ENCODE measurements at regions not wholly inside any gene's neighbourhood (a gene's known extent, or its start where the extent isn't known, plus 50 kb on each side); places are given as distances from the start of the nearest gene placed in this dataset.

DNA sequence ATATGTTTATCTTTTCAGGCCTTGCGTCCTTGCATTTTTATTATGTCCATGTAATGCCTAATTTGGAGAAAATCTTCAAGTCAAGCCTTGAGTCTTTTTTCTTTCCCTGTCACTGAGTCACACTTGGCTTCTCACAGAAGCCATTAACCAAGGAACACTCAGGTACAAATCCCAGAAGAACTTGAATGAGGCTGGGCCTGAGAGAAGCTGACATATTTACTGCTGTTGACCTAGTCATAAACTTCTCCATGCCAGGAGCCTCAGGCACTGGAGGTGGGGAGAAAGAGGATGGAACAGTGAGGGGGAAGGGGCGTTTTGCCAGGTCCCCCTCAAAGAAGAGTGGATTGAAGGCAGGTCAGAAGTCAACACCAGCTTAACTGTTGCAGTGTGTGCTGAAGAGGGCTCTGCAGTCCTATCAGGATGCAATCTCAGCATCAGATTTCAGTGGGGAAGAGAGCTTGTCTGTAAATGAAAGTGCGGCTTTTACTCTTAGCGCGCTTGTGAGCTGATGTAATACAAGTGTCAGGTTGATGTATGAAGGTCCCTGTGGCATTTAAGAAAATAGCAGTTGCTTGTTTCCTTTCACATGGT is 526.0 kb downstream of the ETS1 start:
- Histone ChIP-seq H3F3A (replicated peaks; ENCODE audit: insufficient read depth) (no peaks in the 10 kb centered on the region), H3K79me2 (ENCODE audit: insufficient read depth) (no peaks in the 10 kb centered on the region), H3K4me2 (no peak overlapping the region), H3K27me3 (ENCODE audit: insufficient read depth) (no peaks in the 10 kb centered on the region), H2AFZ (ENCODE audit: low read depth) (no peak overlapping the region), H3K27ac (ENCODE audit: low read depth in 2 of 2, low read length in 1 of 2) (peak overlapping the region; percentile 51 to 60; a peak in 3 of 4 replicates), H3K4me3 (ENCODE audit: low read depth in 2 of 2, low read length in 1 of 2) (no peak overlapping the region), H3K9me2 (no peaks in the 10 kb centered on the region), H3K4me1 (ENCODE audit: control insufficient read depth in 1 of 2, insufficient read depth in 2 of 2, low read depth in 1 of 2, low read length in 1 of 2) (peaks cover 0 to 3% of the 10 kb centered on the region in 2 experiments; a peak in 1 of 4 replicates), H4K20me1 (ENCODE audit: insufficient read depth) (no peaks in the 10 kb centered on the region), H3K9ac (no peak overlapping the region), H3K36me3 (replicated peaks in 1 of 2; ENCODE audit: control insufficient read depth in 1 of 2, insufficient read depth in 2 of 2, low read length in 1 of 2) (no peaks in the 10 kb centered on the region), H3K9me3 (no peaks in the 10 kb centered on the region)
- POLR2A ChIA-PET, result no interaction called here
- 49% methylated on average over 5 of the region's 5 CpGs for WGBS (ENCODE audit: low lambda C conversion rate)
- CTCF ChIA-PET, result interaction anchor here (0.7 to 1.0 kb wide), 3 partner anchors 10 to 1145 kb away, joined by 3 to 5 read pairs (median 3); no protein-coding TSS in a partner anchor
- peak; percentile 68; the same call in 1 of the 2 replicates for TF ChIP-seq TEAD4 (IDR thresholded peaks at IDR 0.05; ENCODE audit: borderline replicate concordance, insufficient read depth)
- TF ChIP-seq CHD2 (IDR thresholded peaks at IDR 0.05; ENCODE audit: low read length, partially characterized antibody), result no peak
- no peak for TF ChIP-seq EZH2phosphoT487 (IDR thresholded peaks at IDR 0.05; ENCODE audit: borderline replicate concordance, low read depth)
- no peak for TF ChIP-seq MXI1 (IDR thresholded peaks at IDR 0.05; ENCODE audit: low read depth, low read length)
- peak; percentile 73 for TF ChIP-seq TCF12 (IDR thresholded peaks at IDR 0.05)
- TF ChIP-seq PBX3 (IDR thresholded peaks at IDR 0.05), result peak; percentile 80
- TF ChIP-seq SIN3A (IDR thresholded peaks at IDR 0.05; ENCODE audit: borderline replicate concordance, low read depth, low read length), result 0 out of 2 replicates have a peak, but pooled peaks have one; percentile 24
- TF ChIP-seq POLR2AphosphoS5 (IDR thresholded peaks at IDR 0.05; ENCODE audit: low read depth, low read length), result no peak
- TF ChIP-seq, protein P1, sequence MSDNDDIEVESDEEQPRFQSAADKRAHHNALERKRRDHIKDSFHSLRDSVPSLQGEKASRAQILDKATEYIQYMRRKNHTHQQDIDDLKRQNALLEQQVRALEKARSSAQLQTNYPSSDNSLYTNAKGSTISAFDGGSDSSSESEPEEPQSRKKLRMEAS (IDR thresholded peaks at IDR 0.05; ENCODE audit: low read depth), result no peak; the same call in 1 of the 2 replicates
- TF ChIP-seq IRF3 (IDR thresholded peaks at IDR 0.05; ENCODE audit: low read depth, low read length), result no peak
- no peak for TF ChIP-seq RAD21 (IDR thresholded peaks at IDR 0.05; ENCODE audit: low read length)
- no peak; the same call in 1 of the 2 replicates for TF ChIP-seq FOSL2 (IDR thresholded peaks at IDR 0.05; ENCODE audit: borderline replicate concordance, low read depth)
- no peak for TF ChIP-seq RFX5 (IDR thresholded peaks at IDR 0.05; ENCODE audit: low read length)
- no peak for TF ChIP-seq RXRA (IDR thresholded peaks at IDR 0.05; ENCODE audit: borderline replicate concordance, low read depth)
- no peak for TF ChIP-seq SMC3 (IDR thresholded peaks at IDR 0.05; ENCODE audit: low read depth, low read length)
- TF ChIP-seq NFIC (IDR thresholded peaks at IDR 0.05; ENCODE audit: borderline replicate concordance), result peak; percentile 45; the same call in 1 of the 2 replicates
- peak in 1 of 2 experiments; percentile 72; a peak in 1 of 4 replicates for TF ChIP-seq EP300 (IDR thresholded peaks at IDR 0.05; ENCODE audit: borderline replicate concordance in 1 of 2, low read depth in 1 of 2, low read length in 1 of 2)
- no peak for TF ChIP-seq USF1 (IDR thresholded peaks at IDR 0.05; ENCODE audit: borderline replicate concordance, low read depth)
- TF ChIP-seq TAF1 (IDR thresholded peaks at IDR 0.05; ENCODE audit: borderline replicate concordance, low read depth, low read length), result no peak
- TF ChIP-seq JUND (IDR thresholded peaks at IDR 0.05), result peak; percentile 41
- TF ChIP-seq, protein P2, sequence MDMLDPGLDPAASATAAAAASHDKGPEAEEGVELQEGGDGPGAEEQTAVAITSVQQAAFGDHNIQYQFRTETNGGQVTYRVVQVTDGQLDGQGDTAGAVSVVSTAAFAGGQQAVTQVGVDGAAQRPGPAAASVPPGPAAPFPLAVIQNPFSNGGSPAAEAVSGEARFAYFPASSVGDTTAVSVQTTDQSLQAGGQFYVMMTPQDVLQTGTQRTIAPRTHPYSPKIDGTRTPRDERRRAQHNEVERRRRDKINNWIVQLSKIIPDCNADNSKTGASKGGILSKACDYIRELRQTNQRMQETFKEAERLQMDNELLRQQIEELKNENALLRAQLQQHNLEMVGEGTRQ (IDR thresholded peaks at IDR 0.05; ENCODE audit: borderline replicate concordance, low read depth, low read length), result no peak
- DNase-seq, result no peak

Data from SK-N-SH (cell line).